SH-SY5Y (cell line): ENCODE measurements at regions not wholly inside any gene's neighbourhood (a gene's known extent, or its start where the extent isn't known, plus 50 kb on each side); places are given as distances from the start of the nearest gene placed in this dataset.

Experiments used
- GATA2 ChIP-seq: IDR thresholded peaks from 2 replicates; pipeline ENCODE4 v1.6.1; 2011; ENCODE audit warnings: mild to moderate bottlenecking, low read depth, low read length
- GATA3 ChIP-seq: IDR thresholded peaks from 2 replicates; pipeline ENCODE4 v1.6.1; 2011; ENCODE audit warnings: low read depth, mild to moderate bottlenecking, low read length, moderate library complexity

DNA sequence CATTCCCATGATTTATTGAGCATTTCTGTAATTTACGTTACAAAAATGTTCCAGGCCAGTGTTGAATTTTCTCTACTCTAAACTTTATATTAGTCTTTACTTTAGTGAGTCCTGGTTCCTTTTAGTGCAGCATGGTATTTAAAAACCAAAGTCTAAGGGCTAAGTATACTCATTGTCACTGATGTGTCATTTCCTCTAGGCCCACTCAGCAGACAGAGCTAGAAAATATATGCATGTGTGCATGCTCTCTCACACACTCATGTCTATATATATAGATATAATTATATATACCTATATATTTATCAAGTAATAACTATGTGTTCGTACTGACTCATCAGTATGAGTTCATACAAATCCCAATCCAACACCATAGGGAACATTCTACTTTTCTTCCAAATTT, 132.5 kb upstream of the SLC8A1 start:
- TF ChIP-seq GATA3 (no peak), GATA2 (no peak)
